ENCODE measurements at regions not wholly inside any gene's neighbourhood (a gene's known extent, or its start where the extent isn't known, plus 50 kb on each side); places are given as distances from the start of the nearest gene placed in this dataset.

GRCh38 chr4:187632260-187632995, 363.1 kb upstream of the ZFP42 start:
- no peak for TF ChIP-seq CTCF (IDR thresholded peaks at IDR 0.05; ENCODE audit: poor library complexity)
- no peak for TF ChIP-seq EZH2 (IDR thresholded peaks at IDR 0.05; ENCODE audit: borderline replicate concordance)

All from hepatocyte (in vitro differentiated cells).